Smooth muscle cell (in vitro differentiated cells): ENCODE measurements at regions not wholly inside any gene's neighbourhood (a gene's known extent, or its start where the extent isn't known, plus 50 kb on each side); places are given as distances from the start of the nearest gene placed in this dataset.

Experiments used
- DNase-seq: peaks from one replicate; lab custom pipeline; 2025; ENCODE audit not compliant: unreplicated experiment; lab: John Stamatoyannopoulos, UW
- H2AFZ ChIP-seq: fragments of 200-600 bp; sonication (generic); 2 replicates; pipeline ENCODE4 v1.6.0; 2016; ENCODE audit warnings: antibody characterized with exemption, low read depth, mild to moderate bottlenecking
- H3F3A ChIP-seq: fragments of 200-600 bp; sonication (generic); 2 replicates; pipeline ENCODE4 v1.6.0; 2017; ENCODE audit warnings: antibody characterized with exemption, low read depth
- H3K27ac ChIP-seq: fragments of 200-600 bp; sonication (generic); 2 replicates; pipeline ENCODE4 v1.5.1; 2016; ENCODE audit warnings: low read depth, mild to moderate bottlenecking
- H3K27me3 ChIP-seq: fragments of 200-600 bp; sonication (generic); 2 replicates; pipeline ENCODE4 v1.6.1; 2016; ENCODE audit warnings: low read depth, mild to moderate bottlenecking
- H3K36me3 ChIP-seq: fragments of 200-600 bp; sonication (generic); 2 replicates; pipeline ENCODE4 v1.5.1; 2016; ENCODE audit warnings: low read depth
- H3K4me1 ChIP-seq: fragments of 200-600 bp; sonication (generic); 2 replicates; pipeline ENCODE4 v1.5.1; 2016; ENCODE audit warnings: low read depth
- H3K4me2 ChIP-seq: fragments of 200-600 bp; sonication (generic); 2 replicates; pipeline ENCODE4 v1.6.0; 2016; ENCODE audit warnings: mild to moderate bottlenecking
- H3K4me3 ChIP-seq: fragments of 200-600 bp; sonication (generic); 2 replicates; pipeline ENCODE4 v1.5.1; 2016; ENCODE audit warnings: mild to moderate bottlenecking
- H3K79me2 ChIP-seq: fragments of 200-600 bp; sonication (generic); 2 replicates; pipeline ENCODE4 v1.6.0; 2016; ENCODE audit warnings: low read depth, mild to moderate bottlenecking
- H3K9ac ChIP-seq: fragments of 200-600 bp; sonication (generic); 2 replicates; pipeline ENCODE4 v1.6.0; 2016; ENCODE audit warnings: low read depth
- H3K9me3 ChIP-seq: fragments of 200-600 bp; sonication (generic); replicated peaks from 2 replicates; pipeline ENCODE4 v1.5.1; 2016; ENCODE audit warnings: low read depth
- H4K20me1 ChIP-seq: fragments of 200-600 bp; sonication (generic); 2 replicates; pipeline ENCODE4 v1.6.0; 2016; ENCODE audit warnings: low read depth
- CTCF ChIP-seq: fragments of 200-600 bp; sonication (generic); IDR thresholded peaks from 2 replicates; pipeline ENCODE4 v1.5.1; 2017; ENCODE audit warnings: borderline replicate concordance, mild to moderate bottlenecking, antibody characterized with exemption; ENCODE audit not compliant: insufficient read depth, poor library complexity, severe bottlenecking
- WGBS: methylation state at CpG from one replicate; pipeline ENCODE4 v1.1.7; 2016; ENCODE audit warnings: low lambda C conversion rate; 5-methylcytosine and 5-hydroxymethylcytosine counted together

- no peaks in the 10 kb centered on the region for H3K36me3 ChIP-seq
- H4K20me1 ChIP-seq: no peaks in the 10 kb centered on the region
- H3K9ac ChIP-seq: no peak overlapping the region
- H3K27me3 ChIP-seq: no peaks in the 10 kb centered on the region
- DNase-seq: no peak
- no peak overlapping the region for H3K4me3 ChIP-seq
- H2AFZ ChIP-seq: no peak overlapping the region
- no peaks in the 10 kb centered on the region for H3K4me1 ChIP-seq
- H3K9me3 ChIP-seq: no peaks in the 10 kb centered on the region
- H3K27ac ChIP-seq: no peak overlapping the region
- no peak overlapping the region for H3K4me2 ChIP-seq
- 90% methylated on average over 2 of the region's 2 CpGs for WGBS
- no peak for TF ChIP-seq CTCF
- no peaks in the 10 kb centered on the region for H3F3A ChIP-seq
- no peaks in the 10 kb centered on the region for H3K79me2 ChIP-seq
Observed at GRCh38 chr4:177517862-177518261, 75.6 kb upstream of the AGA start.

GRCh38 chr4:177519481-177520260 lies 77.4 kb upstream of the AGA start:
- H3K79me2 ChIP-seq: no peaks in the 10 kb centered on the region
- no peak overlapping the region for H3K4me2 ChIP-seq
- no peaks in the 10 kb centered on the region for H3K27me3 ChIP-seq
- H2AFZ ChIP-seq: no peak overlapping the region
- 87% methylated on average over 7 of the region's 7 CpGs for WGBS
- no peaks in the 10 kb centered on the region for H3K36me3 ChIP-seq
- no peaks in the 10 kb centered on the region for H3F3A ChIP-seq
- no peaks in the 10 kb centered on the region for H3K9me3 ChIP-seq
- DNase-seq: no peak
- no peak overlapping the region for H3K27ac ChIP-seq
- H3K4me1 ChIP-seq: no peaks in the 10 kb centered on the region
- no peak for TF ChIP-seq CTCF
- no peak overlapping the region for H3K9ac ChIP-seq
- no peaks in the 10 kb centered on the region for H4K20me1 ChIP-seq
- no peak overlapping the region for H3K4me3 ChIP-seq

- no peaks in the 10 kb centered on the region for H3K9me3 ChIP-seq
- no peaks in the 10 kb centered on the region for H3F3A ChIP-seq
- H2AFZ ChIP-seq: no peak overlapping the region
- H3K27ac ChIP-seq: no peak overlapping the region
- H3K4me1 ChIP-seq: no peaks in the 10 kb centered on the region
- 97% methylated on average over 5 of the region's 5 CpGs for WGBS
- H3K27me3 ChIP-seq: no peaks in the 10 kb centered on the region
- no peak for TF ChIP-seq CTCF
- H3K4me3 ChIP-seq: no peak overlapping the region
- H3K36me3 ChIP-seq: no peaks in the 10 kb centered on the region
- H4K20me1 ChIP-seq: no peaks in the 10 kb centered on the region
- H3K4me2 ChIP-seq: no peak overlapping the region
- no peaks in the 10 kb centered on the region for H3K79me2 ChIP-seq
- no peak overlapping the region for H3K9ac ChIP-seq
- DNase-seq: no peak
Observed at GRCh38 chr4:177528620-177529019, 86.4 kb upstream of the AGA start.

- H3K4me2 ChIP-seq: no peak overlapping the region
- WGBS: 97% methylated on average over 1 of the region's 1 CpG
- H3F3A ChIP-seq: no peaks in the 10 kb centered on the region
- DNase-seq: no peak
- H3K4me1 ChIP-seq: no peaks in the 10 kb centered on the region
- TF ChIP-seq CTCF: no peak
- no peak overlapping the region for H2AFZ ChIP-seq
- no peak overlapping the region for H3K4me3 ChIP-seq
- H4K20me1 ChIP-seq: no peaks in the 10 kb centered on the region
- H3K9ac ChIP-seq: no peak overlapping the region
- H3K27ac ChIP-seq: no peak overlapping the region
- no peaks in the 10 kb centered on the region for H3K27me3 ChIP-seq
- no peaks in the 10 kb centered on the region for H3K36me3 ChIP-seq
- no peaks in the 10 kb centered on the region for H3K79me2 ChIP-seq
- H3K9me3 ChIP-seq: no peaks in the 10 kb centered on the region
Observed at GRCh38 chr4:177530561-177530960, 88.3 kb upstream of the AGA start.
